Duodenal mucosa (tissue), 2 donors: ENCODE measurements at regions not wholly inside any gene's neighbourhood (a gene's known extent, or its start where the extent isn't known, plus 50 kb on each side); places are given as distances from the start of the nearest gene placed in this dataset.

Source experiments
- H3K27ac ChIP-seq: one replicate; pipeline ENCODE4 v1.7.0; 2013; ENCODE audit warnings: low read depth, low read length
- H3K27me3 ChIP-seq, 2 donors: one replicate each; pipeline ENCODE4 v1.7.0; 2013; ENCODE audit warnings: low read length in 2 of 2, control low read depth in 1 of 2; ENCODE audit not compliant: insufficient read depth in 2 of 2, control insufficient read depth in 1 of 2
- H3K36me3 ChIP-seq, 2 donors: one replicate each; pipeline ENCODE4 v1.7.0; 2013; ENCODE audit warnings: low read length in 2 of 2, control low read depth in 1 of 2; ENCODE audit not compliant: insufficient read depth in 2 of 2, control insufficient read depth in 1 of 2
- H3K4me1 ChIP-seq, 2 donors: one replicate each; pipeline ENCODE4 v1.7.0; 2013; ENCODE audit warnings: low read length in 2 of 2, control low read depth in 1 of 2; ENCODE audit not compliant: insufficient read depth in 2 of 2, control insufficient read depth in 1 of 2
- H3K4me3 ChIP-seq, 2 donors: one replicate each; pipeline ENCODE4 v1.7.0; 2013; ENCODE audit warnings: low read length in 2 of 2, low read depth in 1 of 2
- H3K9ac ChIP-seq, 2 donors: one replicate each; pipeline ENCODE4 v1.7.0; 2013; ENCODE audit warnings: low read length in 2 of 2, low read depth in 1 of 2
- H3K9me3 ChIP-seq, 2 donors: one replicate each; pipeline ENCODE4 v1.7.0; 2013; ENCODE audit warnings: low read length in 2 of 2, control low read depth in 1 of 2; ENCODE audit not compliant: control insufficient read depth in 1 of 2

DNA sequence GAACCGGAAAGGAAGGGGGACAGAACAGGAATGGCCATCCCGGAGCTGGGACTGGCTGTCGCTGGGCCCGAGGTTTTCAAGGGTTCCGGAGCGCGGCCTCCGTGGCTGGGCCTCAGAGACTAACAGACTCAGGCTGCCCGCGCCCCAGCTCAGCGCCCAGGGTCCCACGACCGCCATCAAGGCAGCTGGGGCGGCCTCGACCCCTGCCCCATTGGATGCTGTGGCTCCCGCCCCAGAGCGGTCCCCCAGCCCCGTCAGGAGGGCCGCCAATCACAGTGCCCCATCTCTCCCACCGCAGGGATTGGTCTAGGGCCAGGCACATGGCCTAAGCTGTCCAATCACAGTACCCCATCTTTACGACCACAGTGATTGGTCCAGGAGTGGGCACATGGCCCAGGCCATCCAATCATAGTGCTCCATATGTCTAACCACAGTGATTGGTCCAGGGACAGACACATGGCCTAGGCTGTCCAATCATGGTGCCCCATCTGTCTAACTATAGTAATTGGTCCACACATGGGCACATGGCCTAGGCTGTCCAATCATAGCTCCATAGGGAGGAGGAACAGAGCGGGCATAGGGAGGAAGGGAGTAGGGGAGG lies 105.3 kb upstream of the NKX1-1 start:
- Histone ChIP-seq H3K9ac (no peak overlapping the region), H3K27me3 (peaks cover 5 to 14% of the 10 kb centered on the region in 2 donors), H3K9me3 (peaks cover 0 to 3% of the 10 kb centered on the region in 2 donors), H3K4me1 (no peaks in the 10 kb centered on the region), H3K4me3 (no peak overlapping the region), H3K36me3 (no peaks in the 10 kb centered on the region), H3K27ac (no peak overlapping the region)

DNA sequence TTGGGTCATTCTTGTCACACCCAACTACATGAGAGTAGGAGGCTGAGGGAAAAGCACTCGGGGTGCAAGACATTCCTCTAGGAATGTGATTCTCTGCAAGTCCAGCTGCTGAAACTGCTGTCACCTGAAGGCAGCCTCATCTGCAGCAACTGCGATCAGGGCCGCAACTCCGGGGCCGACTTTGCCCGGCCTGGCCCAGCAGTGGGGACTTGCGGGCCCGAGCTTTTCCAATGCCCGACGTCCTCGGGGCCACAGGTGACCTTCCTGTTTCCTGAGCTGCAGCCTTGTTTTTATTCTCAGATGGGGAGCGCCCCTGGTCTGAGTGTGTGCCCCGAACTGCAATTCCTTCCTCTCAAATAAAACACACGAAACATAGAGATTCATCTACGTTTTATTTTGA lies 104.7 kb upstream of the NKX1-1 start:
- Histone ChIP-seq H3K9ac (no peak overlapping the region), H3K4me1 (no peaks in the 10 kb centered on the region), H3K27ac (no peak overlapping the region), H3K27me3 (peaks cover 5 to 14% of the 10 kb centered on the region in 2 donors), H3K9me3 (peaks cover 0 to 3% of the 10 kb centered on the region in 2 donors), H3K36me3 (no peaks in the 10 kb centered on the region), H3K4me3 (no peak overlapping the region)

GRCh38 chr4:1509366-1509765 lies 103.1 kb upstream of the NKX1-1 start:
- no peak overlapping the region for H3K4me3 ChIP-seq
- H3K27ac ChIP-seq: no peak overlapping the region
- no peaks in the 10 kb centered on the region for H3K4me1 ChIP-seq
- no peaks in the 10 kb centered on the region for H3K36me3 ChIP-seq
- peaks cover 0 to 3% of the 10 kb centered on the region in 2 donors for H3K9me3 ChIP-seq
- peaks cover 5 to 14% of the 10 kb centered on the region in 2 donors for H3K27me3 ChIP-seq
- H3K9ac ChIP-seq: no peak overlapping the region

- Histone ChIP-seq H3K36me3 (no peaks in the 10 kb centered on the region), H3K27ac (no peak overlapping the region), H3K9ac (no peak overlapping the region), H3K4me3 (no peak overlapping the region), H3K9me3 (no peaks in the 10 kb centered on the region), H3K27me3 (peaks cover 1 to 6% of the 10 kb centered on the region in 2 donors), H3K4me1 (no peaks in the 10 kb centered on the region)
These were observed 102.2 kb upstream of the NKX1-1 start for GRCh38 chr4:1508161-1509160.

GRCh38 chr4:1506956-1507721 lies 100.9 kb upstream of the NKX1-1 start:
- peaks cover 0 to 11% of the 10 kb centered on the region in 2 donors for H3K27me3 ChIP-seq

GRCh38 chr4:1505511-1506460 lies 99.5 kb upstream of the NKX1-1 start:
- Histone ChIP-seq H3K4me3 (no peak overlapping the region), H3K27ac (no peak overlapping the region), H3K4me1 (no peaks in the 10 kb centered on the region)

More at GRCh38 chr4:1506956-1507721, 100.9 kb upstream of the NKX1-1 start:
- H3K9ac ChIP-seq: no peak overlapping the region
- no peak overlapping the region for H3K4me3 ChIP-seq
- no peaks in the 10 kb centered on the region for H3K9me3 ChIP-seq
- H3K36me3 ChIP-seq: no peaks in the 10 kb centered on the region
- H3K27ac ChIP-seq: no peak overlapping the region
- H3K4me1 ChIP-seq: no peaks in the 10 kb centered on the region

GRCh38 chr4:1504595-1505500 lies 98.6 kb upstream of the NKX1-1 start:
- no peaks in the 10 kb centered on the region for H3K4me1 ChIP-seq
- H3K4me3 ChIP-seq: no peak overlapping the region
- no peaks in the 10 kb centered on the region for H3K36me3 ChIP-seq
- no peak overlapping the region for H3K9ac ChIP-seq
- no peak overlapping the region for H3K27ac ChIP-seq
- peaks cover 0 to 11% of the 10 kb centered on the region in 2 donors for H3K27me3 ChIP-seq
- H3K9me3 ChIP-seq: no peaks in the 10 kb centered on the region

More at GRCh38 chr4:1505511-1506460, 99.5 kb upstream of the NKX1-1 start:
- Histone ChIP-seq H3K27me3 (peaks cover 0 to 11% of the 10 kb centered on the region in 2 donors), H3K36me3 (no peaks in the 10 kb centered on the region), H3K9ac (no peak overlapping the region), H3K9me3 (no peaks in the 10 kb centered on the region)

- Histone ChIP-seq H3K4me3 (no peak overlapping the region), H3K27me3 (peaks cover 0 to 11% of the 10 kb centered on the region in 2 donors), H3K4me1 (no peaks in the 10 kb centered on the region), H3K27ac (no peak overlapping the region), H3K36me3 (no peaks in the 10 kb centered on the region), H3K9ac (no peak overlapping the region), H3K9me3 (no peaks in the 10 kb centered on the region)
These were observed 97.6 kb upstream of the NKX1-1 start for GRCh38 chr4:1503583-1504471.
